H9 (cell line): ENCODE measurements at regions not wholly inside any gene's neighbourhood (a gene's known extent, or its start where the extent isn't known, plus 50 kb on each side); places are given as distances from the start of the nearest gene placed in this dataset.
A peak's percentile ranks its signal among the peaks of the same experiment; 100 is the strongest.

Experiments used
- DNase-seq: peaks from one replicate; pipeline ENCODE4 v3.0.0-alpha.2; 2017
- H2AFZ ChIP-seq: one replicate; pipeline ENCODE4 v1.6.1; 2013; ENCODE audit warnings: mild to moderate bottlenecking, low read length, control low read depth, moderate library complexity
- H2AK5ac ChIP-seq: 2 replicates; pipeline ENCODE4 v1.6.1; 2013; ENCODE audit warnings: low read length, control low read depth, mixed read lengths; ENCODE audit not compliant: insufficient read length
- H2BK120ac ChIP-seq: one replicate; pipeline ENCODE4 v1.6.1; 2013; ENCODE audit warnings: low read depth, mild to moderate bottlenecking, low read length, control low read depth, inconsistent platforms; ENCODE audit not compliant: poor library complexity, severe bottlenecking
- H2BK12ac ChIP-seq: 2 replicates; pipeline ENCODE4 v1.6.1; 2013; ENCODE audit warnings: low read length, control low read depth, mixed read lengths, low read depth; ENCODE audit not compliant: insufficient read length
- H2BK15ac ChIP-seq: 2 replicates; pipeline ENCODE4 v1.6.1; 2013; ENCODE audit warnings: low read depth, low read length, control low read depth
- H2BK20ac ChIP-seq: one replicate; pipeline ENCODE4 v1.6.1; 2013; ENCODE audit warnings: low read depth, mild to moderate bottlenecking, low read length, control low read depth, inconsistent platforms; ENCODE audit not compliant: poor library complexity, severe bottlenecking
- H2BK5ac ChIP-seq: 2 replicates; pipeline ENCODE4 v1.6.1; 2013; ENCODE audit warnings: low read length, control low read depth, mixed read lengths; ENCODE audit not compliant: insufficient read length
- H3K14ac ChIP-seq: 2 replicates; pipeline ENCODE4 v1.6.1; 2013; ENCODE audit warnings: low read length, control low read depth; ENCODE audit not compliant: insufficient read depth
- H3K18ac ChIP-seq: 2 replicates; pipeline ENCODE4 v1.6.1; 2013; ENCODE audit warnings: low read depth, mild to moderate bottlenecking, mixed read lengths, low read length, control low read depth; ENCODE audit not compliant: insufficient read length
- H3K23ac ChIP-seq: 2 replicates; pipeline ENCODE4 v1.6.1; 2013; ENCODE audit warnings: low read length, control low read depth, mixed read lengths, low read depth; ENCODE audit not compliant: insufficient read length
- H3K23me2 ChIP-seq: 2 replicates; pipeline ENCODE4 v1.6.1; 2013; ENCODE audit warnings: low read depth, mild to moderate bottlenecking, mixed read lengths, low read length, control low read depth; ENCODE audit not compliant: insufficient read length, poor library complexity, severe bottlenecking
- H3K27ac ChIP-seq: 2 replicates; pipeline ENCODE4 v1.5.1; 2013; ENCODE audit warnings: low read length, control low read depth, mixed read lengths, low read depth; ENCODE audit not compliant: insufficient read length
- H3K27me3 ChIP-seq: 2 replicates; pipeline ENCODE4 v1.6.1; 2013; ENCODE audit warnings: low read length, control low read depth, inconsistent platforms; ENCODE audit not compliant: insufficient read depth
- H3K4ac ChIP-seq: 2 replicates; pipeline ENCODE4 v1.6.1; 2013; ENCODE audit warnings: low read depth, mild to moderate bottlenecking, control low read depth, inconsistent platforms, low read length, moderate library complexity
- H3K4me1 ChIP-seq: 2 replicates; pipeline ENCODE4 v1.6.1; 2013; ENCODE audit warnings: low read length, control low read depth, inconsistent platforms; ENCODE audit not compliant: insufficient read depth
- H3K4me2 ChIP-seq: 2 replicates; pipeline ENCODE4 v1.6.1; 2013; ENCODE audit warnings: low read length, control low read depth, mixed read lengths; ENCODE audit not compliant: insufficient read length, insufficient read depth
- H3K56ac ChIP-seq: 2 replicates; pipeline ENCODE4 v1.6.1; 2013; ENCODE audit warnings: low read depth, mild to moderate bottlenecking, mixed read lengths, low read length, control low read depth; ENCODE audit not compliant: insufficient read length
- H3K79me1 ChIP-seq: 2 replicates; pipeline ENCODE4 v1.6.1; 2013; ENCODE audit warnings: low read depth, mild to moderate bottlenecking, moderate library complexity, low read length, control low read depth, inconsistent platforms; ENCODE audit not compliant: insufficient read depth, poor library complexity, severe bottlenecking
- H3K79me2 ChIP-seq: 2 replicates; pipeline ENCODE4 v1.6.1; 2013; ENCODE audit warnings: low read length, control low read depth, inconsistent platforms; ENCODE audit not compliant: insufficient read depth
- H3K9ac ChIP-seq: 2 replicates; pipeline ENCODE4 v1.6.1; 2013; ENCODE audit warnings: low read length, control low read depth, mixed read lengths; ENCODE audit not compliant: insufficient read length; ENCODE audit errors: extremely low read depth
- H3K9me3 ChIP-seq: one replicate; pipeline ENCODE4 v1.6.1; 2013; ENCODE audit warnings: low read depth, low read length, inconsistent platforms; ENCODE audit not compliant: control insufficient read depth
- H3T11ph ChIP-seq: one replicate; pipeline ENCODE4 v1.6.1; 2013; ENCODE audit warnings: mild to moderate bottlenecking, low read length, control low read depth, inconsistent platforms
- H4K20me1 ChIP-seq: one replicate; pipeline ENCODE4 v1.6.1; 2013; ENCODE audit not compliant: control insufficient read depth, insufficient read length, insufficient read depth
- H4K5ac ChIP-seq: 2 replicates; pipeline ENCODE4 v1.6.1; 2013; ENCODE audit warnings: low read depth, mild to moderate bottlenecking, mixed read lengths, low read length, control low read depth; ENCODE audit not compliant: insufficient read length
- H4K8ac ChIP-seq: replicated peaks from 2 replicates; pipeline ENCODE4 v1.6.1; 2013; ENCODE audit warnings: low read length, control low read depth, mixed read lengths, low read depth; ENCODE audit not compliant: insufficient read length
- H4K91ac ChIP-seq: 2 replicates; pipeline ENCODE4 v1.6.1; 2013; ENCODE audit warnings: low read depth, mild to moderate bottlenecking, moderate library complexity, mixed read lengths, low read length, control low read depth; ENCODE audit not compliant: insufficient read length
- H3K27ac Mint-ChIP-seq, 3 experiments: 2 replicates in 2 of 3; 3 replicates in 1 of 3; pipeline ENCODE4 v1.8.0; 2020 to 2021; ENCODE audit warnings: mixed read lengths in 3 of 3, mild to moderate bottlenecking in 1 of 3, moderate library complexity in 1 of 3
- H3K27me3 Mint-ChIP-seq: 2 replicates; pipeline ENCODE4 v1.8.0; 2021; ENCODE audit warnings: low read depth, mild to moderate bottlenecking, moderate library complexity, mixed read lengths
- H3K36me3 Mint-ChIP-seq, 3 experiments: 2 replicates in 2 of 3; 3 replicates in 1 of 3; pipeline ENCODE4 v1.8.0; 2020 to 2021; ENCODE audit warnings: low read depth in 3 of 3, mixed read lengths in 3 of 3; ENCODE audit not compliant: insufficient read depth in 1 of 3
- H3K4me1 Mint-ChIP-seq, 2 experiments: 2 replicates each; pipeline ENCODE4 v1.8.0; 2020; ENCODE audit warnings: mixed read lengths in 2 of 2
- H3K4me3 Mint-ChIP-seq, 2 experiments: 2 replicates in 1 of 2; 3 replicates in 1 of 2; pipeline ENCODE4 v1.8.0; 2020 to 2021; ENCODE audit warnings: mild to moderate bottlenecking in 2 of 2, mixed read lengths in 2 of 2, moderate library complexity in 1 of 2
- H3K9me3 Mint-ChIP-seq, 2 experiments: 2 replicates in 1 of 2; 3 replicates in 1 of 2; pipeline ENCODE4 v1.8.0; 2020; ENCODE audit warnings: mild to moderate bottlenecking in 2 of 2, mixed read lengths in 2 of 2, moderate library complexity in 1 of 2
- CTCF ChIP-seq: fragments of 200-600 bp; sonication (generic); conservative IDR thresholded peaks from 3 replicates; pipeline ENCODE4 v1.8.0; 2021; ENCODE audit warnings: antibody characterized with exemption, mild to moderate bottlenecking
- WGBS: extraction: QIAGEN DNeasy Blood & Tissue Kit; methylation state at CpG from one replicate; pipeline ENCODE4 v1.1.7; 2013; ENCODE audit warnings: missing lambda C conversion rate, low lambda C conversion rate, mixed read lengths; ENCODE audit not compliant: insufficient read length; ENCODE audit errors: extremely low coverage; 5-methylcytosine and 5-hydroxymethylcytosine counted together

- Histone ChIP-seq H3K4me2 (no peak overlapping the region), H2AK5ac (no peak overlapping the region), H2BK12ac (no peak overlapping the region), H3K9me3 (peaks cover 4% of the 10 kb centered on the region), H4K5ac (no peak overlapping the region), H2BK120ac (no peak overlapping the region), H3K14ac (no peak overlapping the region), H3K79me2 (peaks cover 3% of the 10 kb centered on the region; the same call in 1 of the 2 replicates), H3K27me3 (no peaks in the 10 kb centered on the region), H3K79me1 (no peaks in the 10 kb centered on the region), H3K23me2 (no peaks in the 10 kb centered on the region), H3K9ac (no peak overlapping the region), H2AFZ (no peak overlapping the region), H3K23ac (no peak overlapping the region), H2BK20ac (no peak overlapping the region), H3K4ac (no peak overlapping the region), H2BK5ac (no peak overlapping the region), H3K18ac (no peak overlapping the region), H4K91ac (no peak overlapping the region), H3K4me1 (no peaks in the 10 kb centered on the region), H4K8ac (no peak overlapping the region), H3K56ac (no peak overlapping the region), H4K20me1 (no peaks in the 10 kb centered on the region), H2BK15ac (no peak overlapping the region), H3K27ac (no peak overlapping the region), H3T11ph (no peak overlapping the region)
- no peaks in the 10 kb centered on the region; the same call in 1 of the 2 replicates for H3K27me3 Mint-ChIP-seq
- DNase-seq: peak; percentile 50
- TF ChIP-seq CTCF: peak; percentile 49; the same call in 2 of the 3 replicates
- peak overlapping the region in 2 of 3 experiments; percentile 60 to 67; a peak in 2 of 7 replicates for H3K27ac Mint-ChIP-seq
- H3K4me1 Mint-ChIP-seq: peaks cover 11 to 14% of the 10 kb centered on the region in 2 experiments
- no CpG with 5 or more reads among the region's 9 CpGs for WGBS
- H3K9me3 Mint-ChIP-seq: peaks cover 48 to 49% of the 10 kb centered on the region in 2 experiments
- no peak overlapping the region for H3K4me3 Mint-ChIP-seq
- H3K36me3 Mint-ChIP-seq: peaks cover 56 to 61% (median 61%) of the 10 kb centered on the region in 3 experiments
Measured at GRCh38 chr2:167451496-167452289, 563.4 kb downstream of the XIRP2 start.
